ELF-1 (cell line): ENCODE measurements at regions not wholly inside any gene's neighbourhood (a gene's known extent, or its start where the extent isn't known, plus 50 kb on each side); places are given as distances from the start of the nearest gene placed in this dataset.
A peak's percentile ranks its signal among the peaks of the same experiment; 100 is the strongest.

Experiments
- DNase-seq: peaks from one replicate; pipeline ENCODE4 v3.0.0-alpha.2; 2016; ENCODE audit warnings: low read depth, low spot score

DNA sequence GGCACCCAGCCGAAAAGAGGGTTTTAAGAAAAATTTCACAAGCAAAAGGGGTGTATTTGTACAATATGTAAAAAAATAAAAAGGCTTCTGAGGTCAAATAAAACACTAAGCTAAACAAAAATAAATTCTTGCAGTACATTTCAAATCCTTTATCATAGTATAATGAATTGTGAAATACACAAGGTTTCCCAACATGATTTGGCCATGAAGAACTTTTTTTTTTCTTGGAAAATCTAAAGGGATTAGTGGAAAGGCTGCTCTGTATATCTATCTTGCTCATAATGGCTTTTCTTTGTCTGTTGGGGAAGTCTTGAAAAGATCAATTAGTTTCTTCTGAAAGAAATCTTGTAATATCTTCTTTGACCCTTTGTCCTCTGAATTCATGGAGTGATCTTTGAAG is 593.4 kb downstream of the PLPP3 start:
- DNase-seq, result no peak

GRCh38 chr1:55981010-55981650 is 598.2 kb downstream of the PLPP3 start:
- no peak for DNase-seq

GRCh38 chr1:55980582-55980981 is 598.8 kb downstream of the PLPP3 start:
- DNase-seq, result no peak

DNA sequence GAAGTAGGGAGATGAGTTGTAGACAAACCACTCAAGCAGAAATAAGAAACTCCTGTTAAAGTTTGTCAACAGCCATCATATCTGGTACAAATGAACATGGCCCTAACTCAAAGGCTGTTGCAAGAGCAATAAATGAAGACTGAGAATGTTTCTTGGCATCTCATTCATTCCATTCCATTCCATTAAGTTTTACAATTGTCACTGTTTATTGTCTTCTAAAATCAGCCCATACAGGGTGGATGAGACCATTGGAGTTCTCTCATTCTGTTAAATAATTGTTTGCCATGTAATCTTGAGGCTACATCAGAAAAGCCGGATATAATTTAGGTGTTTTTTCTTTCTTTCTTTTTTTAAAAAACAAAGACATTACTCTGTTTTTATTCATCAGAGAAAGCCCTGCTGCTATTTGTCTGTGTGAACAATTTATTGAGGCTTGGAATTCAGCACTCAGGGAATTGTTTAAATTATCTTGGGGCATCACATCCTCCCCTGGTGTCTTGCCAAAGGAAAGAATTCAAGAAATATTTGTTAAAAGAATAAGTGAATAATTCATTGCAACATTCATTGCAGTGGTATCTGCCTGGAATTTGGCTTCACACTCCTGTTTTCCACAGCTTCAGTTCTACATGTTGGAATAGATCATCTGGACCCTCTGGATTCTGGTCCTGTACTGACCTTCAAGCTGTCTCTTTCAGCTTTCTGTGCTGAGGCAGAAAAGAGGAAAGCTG is 604.5 kb downstream of the PLPP3 start:
- no peak for DNase-seq

GRCh38 chr1:55970526-55971110 is 608.7 kb downstream of the PLPP3 start:
- DNase-seq, result peak; percentile 8

DNA sequence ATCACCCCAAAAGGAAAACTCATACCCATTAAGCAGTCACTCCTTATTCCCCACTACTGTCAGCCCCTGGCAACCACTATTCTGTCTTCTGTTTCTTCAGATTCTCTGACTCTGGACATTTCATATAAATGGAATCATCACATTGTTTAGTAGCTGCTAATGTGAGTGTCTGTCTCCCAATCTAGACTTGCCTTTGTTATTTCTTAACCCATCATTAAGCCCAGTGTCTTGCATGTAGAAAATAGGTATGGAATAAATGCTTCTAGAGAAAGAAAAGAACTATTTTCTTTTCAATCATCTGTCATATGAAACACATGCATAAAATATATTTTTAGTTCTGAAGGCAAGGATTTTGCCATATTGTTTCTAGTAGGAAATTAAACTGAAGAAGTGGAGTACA is 610.0 kb downstream of the PLPP3 start:
- DNase-seq, result no peak

GRCh38 chr1:55968661-55969060 is 610.7 kb downstream of the PLPP3 start:
- no peak for DNase-seq

- DNase-seq, result no peak
Measured at GRCh38 chr1:55965981-55966461, 613.3 kb downstream of the PLPP3 start.

DNA sequence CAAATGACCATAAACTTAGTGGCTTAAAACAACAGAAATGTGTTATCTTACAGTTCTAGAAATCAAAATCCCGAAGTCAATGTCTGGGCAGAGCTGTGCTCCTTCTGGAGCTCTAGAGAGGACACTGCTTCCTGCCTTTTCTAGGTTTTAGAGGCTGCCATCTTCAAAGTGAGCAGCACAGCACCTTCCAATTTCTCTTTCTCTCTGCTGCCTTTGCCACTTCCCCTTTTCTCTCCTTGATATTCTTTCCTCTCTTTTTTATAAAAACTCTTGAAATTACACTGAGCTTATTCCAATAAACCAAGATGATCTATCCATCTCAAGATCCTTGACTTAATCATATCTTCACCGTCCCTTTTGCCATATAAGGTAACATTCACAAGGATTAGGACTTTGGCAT is 616.9 kb downstream of the PLPP3 start:
- DNase-seq, result no peak

DNA sequence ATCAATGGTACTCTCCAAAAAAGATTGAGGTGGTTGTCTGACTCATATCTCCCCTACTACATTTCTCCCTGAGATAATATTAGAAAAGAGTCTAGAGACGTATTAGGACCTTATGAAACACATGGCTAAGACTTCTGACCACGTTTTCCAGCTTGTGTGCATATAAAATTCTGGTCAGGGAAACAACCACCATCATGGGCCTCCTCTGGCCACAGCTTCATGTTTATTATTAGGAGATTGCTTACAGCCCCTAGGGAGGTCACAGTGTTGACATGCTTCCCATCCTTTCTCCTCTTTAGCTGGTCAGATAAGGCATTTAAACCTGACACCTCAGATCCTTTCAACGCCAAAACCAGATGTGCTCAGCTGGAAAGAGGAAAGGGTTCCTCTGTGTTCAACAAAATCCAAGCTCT is 620.2 kb downstream of the PLPP3 start:
- no peak for DNase-seq

GRCh38 chr1:55958498-55958897 is 620.9 kb downstream of the PLPP3 start:
- no peak for DNase-seq

GRCh38 chr1:55957276-55957675 is 622.1 kb downstream of the PLPP3 start:
- DNase-seq, result no peak

- no peak for DNase-seq
Measured at GRCh38 chr1:55955016-55955621, 624.2 kb downstream of the PLPP3 start.

GRCh38 chr1:55951291-55951690 is 628.1 kb downstream of the PLPP3 start:
- no peak for DNase-seq

- no peak for DNase-seq
Measured at GRCh38 chr1:55947446-55947845, 631.9 kb downstream of the PLPP3 start.

DNA sequence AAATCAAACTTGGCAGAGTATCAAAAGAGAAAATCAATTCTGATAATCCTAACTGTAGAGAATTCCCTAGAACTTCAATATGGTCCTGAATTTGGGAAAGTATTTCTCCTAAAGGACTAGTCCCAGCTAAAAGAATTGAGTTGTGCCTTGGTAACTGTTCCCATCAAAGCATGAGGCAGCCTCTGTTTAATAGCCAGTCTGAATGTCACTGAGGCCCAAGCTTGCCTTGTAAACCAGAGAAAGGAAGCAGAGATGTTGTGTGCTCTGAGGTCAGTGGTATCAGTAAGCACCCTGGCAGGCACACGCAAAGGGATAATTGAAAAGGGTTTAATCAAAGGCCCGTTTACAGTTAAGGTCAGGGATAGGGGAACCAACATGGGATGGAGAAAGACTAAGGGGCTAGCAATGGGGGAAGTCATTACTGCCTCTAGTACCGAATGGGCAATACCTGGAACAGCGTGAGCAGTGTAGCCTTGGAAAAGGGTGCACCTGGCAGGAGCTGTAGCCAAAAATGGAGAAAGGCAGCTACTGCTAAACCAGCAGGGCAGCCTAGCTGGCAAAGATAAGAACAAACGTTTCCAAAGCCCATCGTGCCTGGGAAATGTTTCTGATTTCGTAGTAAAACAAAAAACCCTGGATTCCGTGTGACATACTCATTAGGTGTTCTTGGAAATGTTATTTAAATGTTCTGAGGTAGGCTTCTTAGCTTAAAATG is 635.5 kb downstream of the PLPP3 start:
- DNase-seq, result peak; percentile 8

GRCh38 chr1:55943012-55943411 is 636.4 kb downstream of the PLPP3 start:
- DNase-seq, result no peak

DNA sequence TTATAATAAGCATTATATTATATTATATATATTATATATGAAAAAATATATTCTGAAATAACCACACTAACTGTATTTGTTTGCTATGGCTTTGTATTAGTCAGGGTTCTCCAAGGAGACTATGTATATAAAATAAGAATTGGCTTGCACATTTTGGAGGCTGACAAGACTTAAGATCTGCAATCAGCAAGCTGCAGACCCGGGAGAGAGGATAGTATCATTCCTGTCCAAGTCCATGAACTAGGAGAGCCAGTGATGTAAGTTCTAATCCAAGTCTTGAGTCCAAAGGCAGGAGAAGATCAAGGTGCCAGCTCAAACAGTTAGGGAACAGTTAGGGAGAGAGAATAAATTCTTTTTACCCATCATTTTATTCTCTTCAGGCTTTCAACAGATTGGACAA is 639.5 kb downstream of the PLPP3 start:
- DNase-seq, result no peak

DNA sequence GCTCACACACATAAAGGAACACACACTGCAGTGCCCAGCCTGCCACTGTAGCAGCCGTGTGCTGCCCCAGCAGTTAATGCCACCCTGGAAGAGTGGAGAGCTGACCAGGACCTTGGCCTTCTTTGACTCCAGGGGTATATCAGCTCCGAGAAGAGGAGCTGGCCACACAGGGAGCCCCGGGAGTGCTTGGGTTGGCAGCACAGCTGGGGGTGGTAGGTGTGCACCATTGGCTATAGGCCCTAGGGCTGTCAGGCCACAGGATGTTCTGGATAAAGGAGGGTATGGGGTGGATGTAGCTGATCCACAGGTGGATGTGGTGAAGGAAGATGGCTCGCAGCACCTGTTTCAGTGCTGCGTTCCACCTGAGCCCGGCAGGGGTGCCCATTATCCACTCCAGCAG is 640.5 kb downstream of the PLPP3 start:
- no peak for DNase-seq

- no peak for DNase-seq
Measured at GRCh38 chr1:55938376-55938850, 641.0 kb downstream of the PLPP3 start.

DNA sequence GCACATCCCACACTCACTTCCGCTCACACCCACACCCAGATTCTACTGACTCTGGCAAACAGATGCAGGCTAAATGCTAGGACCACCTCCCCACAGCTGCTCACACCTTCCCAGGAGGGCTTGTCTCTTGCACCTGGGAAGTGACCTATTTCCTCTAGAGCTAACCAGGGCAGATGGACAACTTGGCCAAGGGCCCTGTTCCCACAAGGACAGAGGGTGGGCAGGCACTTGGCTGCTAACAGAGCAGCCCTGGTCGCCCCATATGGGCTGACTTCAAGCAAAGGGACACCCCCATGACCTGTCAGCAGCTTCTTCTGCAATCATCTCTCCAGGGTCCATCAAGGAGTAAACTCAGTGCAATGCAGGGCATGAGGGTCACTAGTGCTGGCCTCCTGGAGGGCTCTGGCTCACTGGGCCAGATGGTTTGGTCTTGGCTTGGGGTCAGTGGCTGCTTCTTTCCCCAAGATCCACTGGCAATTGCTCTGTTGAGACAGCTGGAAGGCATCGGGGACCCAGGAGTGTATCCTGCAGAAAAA is 641.5 kb downstream of the PLPP3 start:
- DNase-seq, result no peak
